ENCODE measurements at regions not wholly inside any gene's neighbourhood (a gene's known extent, or its start where the extent isn't known, plus 50 kb on each side); places are given as distances from the start of the nearest gene placed in this dataset.
"Not testable (repeated sequence)": the region's sequence is repeated elsewhere in the genome, so short reads cannot be mapped to it uniquely, and the experiment has no call there.

DNA sequence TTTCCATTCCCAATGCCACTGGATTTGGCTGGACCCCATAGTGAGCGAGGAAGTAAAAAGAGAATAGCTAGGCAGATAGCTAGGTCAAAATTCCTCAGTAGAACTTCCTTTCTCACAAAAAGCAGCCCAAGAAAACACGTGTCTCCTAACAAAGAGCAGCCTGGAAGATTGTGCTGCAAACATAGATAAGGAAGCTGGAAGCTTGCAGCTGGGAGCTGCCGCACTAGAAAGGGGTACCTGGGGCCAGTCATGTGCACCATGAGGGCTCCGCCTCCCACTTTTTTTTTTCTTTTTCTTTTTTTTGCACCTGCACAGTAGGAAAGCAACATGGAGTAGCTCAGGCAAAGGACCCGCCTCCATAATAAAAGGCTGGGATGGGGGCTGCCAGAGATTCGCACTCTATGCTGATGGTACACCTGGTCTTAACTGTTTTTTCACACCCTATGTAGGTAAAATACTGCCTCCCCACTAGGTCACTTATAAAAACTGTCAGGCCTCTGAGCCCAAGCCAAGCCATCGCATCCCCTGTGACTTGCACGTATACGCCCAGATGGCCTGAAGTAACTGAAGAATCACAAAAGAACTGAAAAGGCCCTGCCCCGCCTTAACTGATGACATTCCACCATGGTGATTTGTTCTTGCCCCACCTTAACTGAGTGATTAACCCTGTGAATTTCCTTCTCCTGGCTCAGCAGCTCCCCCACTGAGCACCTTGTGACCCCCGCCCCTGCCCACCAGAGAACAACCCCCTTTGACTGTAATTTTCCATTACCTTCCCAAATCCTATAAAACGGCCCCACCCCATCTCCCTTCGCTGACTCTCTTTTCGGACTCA, 521.6 kb downstream of the IRS2 start:
- not testable (repeated sequence) for DNase-seq (ENCODE audit: low spot score); H3K27me3 Mint-ChIP-seq (ENCODE audit: low read depth); H3K4me3 Mint-ChIP-seq (ENCODE audit: unreplicated experiment); H3K27ac Mint-ChIP-seq (ENCODE audit: unreplicated experiment); H3K9me3 Mint-ChIP-seq (ENCODE audit: low read depth); H3K36me3 Mint-ChIP-seq (ENCODE audit: low read depth)
- peaks cover 19% of the 10 kb centered on the region for H3K4me1 Mint-ChIP-seq (ENCODE audit: low read depth)

DNA sequence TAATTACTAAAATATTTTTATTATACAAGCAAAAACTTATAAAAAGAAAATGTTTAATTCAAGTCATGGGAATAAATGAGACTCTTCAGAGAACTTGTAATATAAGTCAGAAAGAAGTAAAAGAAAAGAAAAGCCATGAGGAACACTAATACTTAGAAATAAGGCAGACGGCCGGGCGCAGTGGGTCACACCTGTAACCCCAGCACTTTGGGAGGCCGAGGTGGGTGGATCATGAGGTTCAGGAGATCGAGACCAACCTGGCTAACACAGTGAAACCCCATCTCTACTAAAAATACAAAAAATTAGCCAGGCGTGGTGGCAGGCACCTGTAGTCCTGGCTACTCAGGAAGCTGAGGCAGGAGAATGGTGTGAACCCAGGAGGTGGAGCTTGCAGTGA, 528.6 kb downstream of the IRS2 start:
- H3K4me1 Mint-ChIP-seq (ENCODE audit: low read depth): peaks cover 41% of the 10 kb centered on the region
- not testable (repeated sequence) for H3K36me3 Mint-ChIP-seq (ENCODE audit: low read depth); DNase-seq (ENCODE audit: low spot score); H3K27ac Mint-ChIP-seq (ENCODE audit: unreplicated experiment); H3K27me3 Mint-ChIP-seq (ENCODE audit: low read depth); H3K4me3 Mint-ChIP-seq (ENCODE audit: unreplicated experiment); H3K9me3 Mint-ChIP-seq (ENCODE audit: low read depth)
